Medulla oblongata (tissue), 1 donor: ENCODE measurements at regions not wholly inside any gene's neighbourhood (a gene's known extent, or its start where the extent isn't known, plus 50 kb on each side); places are given as distances from the start of the nearest gene placed in this dataset.
"Not testable (repeated sequence)": the region's sequence is repeated elsewhere in the genome, so short reads cannot be mapped to it uniquely, and the experiment has no call there.

ENCODE experiments used
- DNase-seq: peaks from one replicate; pipeline ENCODE4 v3.0.0-alpha.2; 2015; ENCODE audit errors: extremely low spot score

DNA sequence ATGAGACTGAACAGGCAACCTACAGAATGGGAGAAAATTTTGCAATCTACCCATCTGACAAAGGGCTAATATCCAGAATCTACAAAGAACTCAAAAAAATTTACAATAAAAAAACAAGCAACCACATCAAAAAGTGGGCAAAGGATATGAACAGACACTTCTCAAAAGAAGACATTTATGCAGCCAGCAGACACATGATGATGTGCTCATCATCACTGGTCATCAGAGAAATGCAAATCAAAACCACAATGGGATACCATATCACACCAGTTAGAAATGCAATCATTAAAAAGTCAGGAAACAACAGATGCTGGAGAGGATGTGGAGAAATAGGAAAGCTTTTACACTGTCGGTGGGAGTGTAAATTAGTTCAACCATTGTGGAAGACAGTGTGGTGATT, 51.7 kb upstream of the PAXBP1 start:
- not testable (repeated sequence) for DNase-seq

DNA sequence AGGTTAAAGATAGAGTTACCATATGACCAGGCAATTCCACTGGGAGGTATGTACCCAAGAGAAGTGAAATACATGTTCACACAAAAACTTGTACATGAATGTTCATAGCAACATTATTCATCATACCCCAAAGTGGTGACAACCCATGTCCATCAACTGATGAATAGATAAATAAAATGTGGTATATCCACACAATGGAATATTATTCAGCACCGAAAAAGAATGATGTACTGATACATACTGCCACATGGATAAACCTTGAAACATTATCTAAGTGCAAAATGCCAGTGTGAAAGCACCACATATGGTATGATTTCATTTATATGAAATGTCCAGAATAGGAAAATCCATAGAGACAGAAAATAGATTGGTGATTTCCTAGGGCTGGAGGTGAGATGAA, 53.4 kb upstream of the PAXBP1 start:
- DNase-seq, result no peak

DNA sequence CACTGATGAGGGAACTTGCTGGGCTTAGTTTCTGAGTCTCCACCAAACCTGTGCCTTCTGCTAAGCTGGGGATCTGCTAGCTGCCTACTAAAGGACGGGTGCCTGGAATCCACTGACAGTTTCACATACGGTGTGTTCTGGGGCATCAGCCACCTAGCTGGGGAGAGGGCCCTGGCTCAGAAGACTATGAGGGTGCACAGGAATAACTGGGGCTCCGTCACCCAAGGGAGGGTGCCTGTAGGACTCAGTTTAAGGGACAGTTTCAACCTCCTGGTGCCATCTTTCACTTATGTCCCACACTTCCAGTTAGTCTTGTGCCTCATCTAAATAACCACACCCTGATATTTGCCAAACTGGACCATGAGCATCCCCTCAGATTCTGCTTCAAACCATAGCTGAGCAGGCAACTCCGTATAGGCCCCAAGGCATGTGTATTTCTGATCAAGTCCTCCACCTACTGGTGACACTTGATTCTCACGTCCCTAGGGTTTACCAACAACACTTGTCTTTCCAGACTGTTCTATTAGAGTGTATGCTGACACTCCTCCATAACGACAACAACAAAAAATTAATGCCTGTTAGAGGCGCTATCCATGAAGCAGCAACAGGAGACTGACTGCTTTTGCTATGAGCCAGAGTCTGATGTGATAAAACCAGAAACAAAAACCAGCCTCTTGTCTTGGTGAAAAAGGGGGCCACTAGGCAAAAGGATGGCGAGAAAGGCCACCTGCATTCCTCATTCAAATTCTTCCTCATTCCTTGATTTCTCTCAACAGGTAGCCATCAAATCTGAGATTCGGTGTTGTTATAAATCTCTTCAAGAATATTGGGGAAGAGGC, 55.0 kb upstream of the PAXBP1 start:
- DNase-seq, result peak; percentile 86

DNA sequence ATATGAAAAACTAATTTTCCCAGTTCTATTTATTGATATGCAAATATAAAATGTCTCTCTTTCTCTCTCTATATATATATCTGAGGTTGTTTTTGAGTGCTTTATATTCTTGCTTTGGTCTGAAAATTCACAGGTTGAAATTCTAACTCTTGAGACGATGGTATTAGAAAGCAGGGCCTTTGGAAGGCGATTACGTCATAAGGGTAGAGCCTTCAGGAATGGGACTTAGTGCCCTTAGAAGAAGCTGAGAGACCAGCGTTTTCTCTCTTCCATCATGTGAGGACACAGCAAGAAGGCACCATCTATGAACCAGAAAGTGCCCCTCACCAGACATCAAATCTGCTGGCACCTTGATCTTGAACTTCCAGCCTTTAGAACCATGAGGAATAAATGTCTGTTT, 57.4 kb upstream of the PAXBP1 start:
- DNase-seq, result no peak

DNA sequence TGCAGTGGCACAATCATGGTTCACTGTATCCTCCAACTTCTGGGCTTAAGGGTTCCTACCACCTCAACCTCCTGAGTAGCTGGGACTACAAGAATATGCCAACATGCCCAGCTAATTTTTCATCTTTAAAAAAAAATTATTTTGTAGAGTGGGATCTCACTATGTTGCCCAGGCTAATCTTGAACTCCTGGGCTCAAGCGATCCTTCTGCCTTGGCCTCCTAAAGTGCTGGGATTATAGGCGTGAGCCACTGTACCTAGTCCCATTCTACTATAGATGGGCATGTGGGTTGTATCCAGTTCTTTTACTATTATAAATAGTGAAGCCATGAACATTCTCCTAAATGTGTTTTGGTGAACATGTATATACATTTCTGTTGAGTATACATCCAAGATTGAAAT, 57.9 kb upstream of the PAXBP1 start:
- no peak for DNase-seq

DNA sequence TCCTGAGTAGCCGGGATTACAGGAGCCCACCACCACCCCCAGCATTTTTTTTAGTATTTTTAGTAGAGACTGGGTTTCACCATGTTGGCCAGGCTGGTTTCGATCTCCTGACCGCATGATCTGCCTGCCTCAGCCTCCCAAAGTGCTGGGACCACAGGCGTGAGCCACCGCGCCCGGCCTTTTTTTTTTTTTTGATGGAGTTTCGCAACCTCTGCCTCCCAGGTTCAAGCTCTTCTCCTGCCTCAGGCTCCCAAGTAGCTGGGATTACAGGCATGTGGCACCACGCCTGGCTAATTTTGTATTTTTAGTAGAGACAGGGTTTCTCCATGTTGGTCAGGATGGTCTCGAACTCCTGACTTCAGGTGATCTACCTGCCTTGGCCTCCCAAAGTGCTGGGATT, 60.2 kb upstream of the PAXBP1 start:
- not testable (repeated sequence) for DNase-seq

DNA sequence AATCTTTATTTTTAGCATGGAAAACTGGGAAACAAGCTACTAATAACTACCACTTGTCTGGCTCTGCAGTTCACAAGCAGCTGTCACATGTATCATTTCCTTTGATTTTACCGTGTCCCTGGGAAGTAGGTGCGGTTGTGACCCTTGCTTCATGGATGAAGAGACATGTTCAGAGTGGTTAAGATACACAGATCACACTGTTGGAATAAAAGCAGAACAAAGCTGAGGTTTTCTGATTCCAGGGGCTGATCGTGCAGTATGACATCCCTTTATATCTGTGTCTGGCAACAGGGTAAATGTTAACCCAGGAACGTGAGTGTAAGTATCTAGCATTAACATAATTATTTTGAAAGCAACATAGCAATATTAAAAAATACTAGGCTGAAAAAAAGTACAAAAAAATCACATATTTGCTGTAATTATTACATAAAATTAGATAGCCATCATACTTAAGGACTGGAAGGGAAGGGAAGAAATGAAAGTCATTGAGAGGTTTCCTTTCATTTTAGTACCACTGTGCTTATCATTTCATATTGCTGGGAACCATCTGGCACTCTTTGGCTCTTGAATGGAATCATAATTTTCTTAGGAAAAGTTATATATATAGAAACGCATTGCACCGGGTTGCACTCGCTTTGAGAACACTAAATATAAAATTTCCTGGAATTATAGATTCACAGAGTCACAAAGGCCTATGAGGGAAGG, 62.8 kb upstream of the PAXBP1 start:
- no peak for DNase-seq

DNA sequence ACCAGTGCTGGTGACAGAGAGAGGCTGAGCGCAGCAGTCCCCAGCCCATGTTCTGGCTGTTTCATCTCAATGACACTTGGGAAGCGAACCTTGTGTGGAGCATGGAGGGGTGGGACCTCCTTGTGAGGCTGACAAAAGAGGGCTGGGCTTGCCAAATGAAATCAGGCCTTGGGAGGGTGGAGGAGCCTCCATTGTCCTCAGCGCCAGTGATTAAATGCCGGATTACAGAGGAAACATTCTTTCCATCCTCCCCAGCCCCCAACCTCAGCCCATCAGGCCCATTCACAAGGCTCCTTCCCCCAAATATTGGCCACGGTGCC, 63.3 kb upstream of the PAXBP1 start:
- peak; percentile 16 for DNase-seq

DNA sequence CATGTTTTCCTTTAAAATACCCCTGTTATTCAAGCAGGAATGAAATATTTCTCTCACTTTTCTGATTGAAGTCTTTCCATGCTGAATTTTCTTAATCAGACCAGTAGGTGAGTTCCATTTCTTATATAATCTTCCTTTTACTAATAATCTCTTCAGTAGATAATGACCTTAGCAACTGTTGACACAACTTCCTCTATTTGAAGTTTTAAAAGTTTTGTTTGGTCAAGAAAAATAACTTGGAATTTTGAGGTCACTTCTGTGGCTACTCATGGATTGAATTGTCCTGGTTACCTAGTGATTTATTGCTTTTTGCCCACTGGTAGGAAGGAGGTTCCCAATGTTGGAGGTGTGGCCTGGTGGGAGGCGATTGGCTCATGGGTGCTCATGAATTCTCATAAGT, 70.6 kb upstream of the PAXBP1 start:
- DNase-seq, result no peak

DNA sequence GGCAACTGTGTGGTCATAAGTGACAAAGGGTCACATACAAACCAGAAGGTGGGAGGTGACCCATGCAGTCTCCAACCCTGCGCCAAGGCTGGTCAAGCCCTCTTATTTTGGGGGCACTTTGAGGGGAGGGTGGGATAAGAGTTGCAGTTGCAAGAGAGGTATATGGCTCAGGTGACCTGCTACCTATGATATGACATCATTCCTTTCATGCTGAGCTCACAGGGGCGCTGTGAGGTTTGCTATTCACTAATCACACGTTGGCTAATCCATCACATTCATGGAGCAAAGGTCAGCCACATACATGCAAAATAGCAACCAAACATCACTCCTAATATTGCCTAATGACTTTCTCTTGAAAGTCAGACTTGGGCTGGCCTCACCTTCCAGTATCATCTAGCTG, 72.0 kb upstream of the PAXBP1 start:
- no peak for DNase-seq

DNA sequence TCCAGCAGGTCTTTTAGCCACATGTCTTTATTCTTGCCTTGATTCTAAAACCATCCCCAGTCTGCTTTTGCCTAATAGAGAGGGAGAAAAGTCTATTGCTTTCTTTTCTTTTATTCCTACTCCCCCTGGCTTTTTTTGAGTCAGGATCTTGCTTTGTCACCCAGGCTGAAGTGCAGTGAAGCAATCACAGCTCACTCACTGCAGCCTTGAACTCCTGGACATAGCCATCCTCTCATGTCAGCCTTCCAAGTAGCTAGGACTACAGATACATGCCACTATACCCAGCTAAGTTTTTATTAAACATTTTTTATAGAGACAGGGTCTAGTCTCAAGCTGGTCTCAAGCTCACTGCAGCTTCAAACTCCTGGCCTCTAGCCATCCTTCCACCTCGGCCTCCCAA, 72.5 kb upstream of the PAXBP1 start:
- DNase-seq, result no peak

DNA sequence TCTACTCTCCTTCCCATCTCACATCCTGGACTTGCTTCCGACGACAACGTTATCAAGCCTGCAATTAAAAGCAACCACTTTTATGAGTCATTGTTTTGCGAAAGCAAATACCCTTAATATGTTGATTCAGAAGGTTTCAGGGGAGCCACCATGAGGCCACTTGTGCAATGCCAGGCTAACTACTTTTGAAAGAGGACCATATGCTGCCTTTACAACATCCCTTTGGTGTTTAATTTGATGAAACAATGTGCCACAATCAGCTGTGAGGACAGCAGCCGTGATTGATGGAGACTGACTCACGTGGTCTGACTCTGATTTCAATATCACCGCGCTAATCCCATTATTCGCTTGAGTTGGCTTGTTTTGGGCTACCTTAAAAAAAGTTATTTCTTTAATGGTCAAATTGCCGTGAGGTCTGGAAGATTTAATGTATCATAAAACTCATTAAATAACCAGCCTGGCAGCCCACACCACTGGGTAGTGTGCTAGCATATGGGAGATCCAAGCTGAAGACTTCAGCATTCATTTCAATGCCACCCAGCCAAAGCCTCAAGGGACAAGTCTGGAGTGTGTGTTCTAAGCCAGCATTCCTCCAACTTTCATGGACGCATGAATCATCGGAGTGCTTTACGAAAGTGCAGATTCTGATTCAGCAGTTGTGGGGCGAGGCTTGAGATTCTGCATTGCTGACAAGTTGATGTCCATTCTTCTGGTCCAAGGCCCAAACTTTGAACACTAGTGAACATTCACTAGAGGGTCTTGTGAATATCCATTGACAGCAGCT, 73.3 kb upstream of the PAXBP1 start:
- DNase-seq, result no peak

DNA sequence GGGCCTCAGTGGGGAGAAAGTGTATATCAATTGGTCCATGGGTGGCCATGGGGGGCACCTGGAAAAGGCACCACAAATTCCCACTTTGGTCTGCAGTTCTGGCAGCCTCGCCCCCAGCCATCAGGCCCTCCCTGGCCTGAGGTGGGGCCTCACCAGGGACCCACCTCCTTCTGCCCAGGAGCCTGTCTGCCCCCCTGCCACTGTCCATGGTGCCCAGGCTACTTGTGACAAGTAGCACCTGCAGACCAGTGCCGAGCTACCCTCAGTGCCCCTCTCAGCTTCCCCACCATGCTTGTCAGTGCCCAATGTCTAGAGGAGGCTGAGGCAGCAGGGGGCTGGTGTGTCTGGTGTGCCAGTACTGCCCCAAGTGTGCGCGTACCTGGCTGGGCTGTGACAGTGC, 87.1 kb upstream of the PAXBP1 start:
- no peak for DNase-seq

DNA sequence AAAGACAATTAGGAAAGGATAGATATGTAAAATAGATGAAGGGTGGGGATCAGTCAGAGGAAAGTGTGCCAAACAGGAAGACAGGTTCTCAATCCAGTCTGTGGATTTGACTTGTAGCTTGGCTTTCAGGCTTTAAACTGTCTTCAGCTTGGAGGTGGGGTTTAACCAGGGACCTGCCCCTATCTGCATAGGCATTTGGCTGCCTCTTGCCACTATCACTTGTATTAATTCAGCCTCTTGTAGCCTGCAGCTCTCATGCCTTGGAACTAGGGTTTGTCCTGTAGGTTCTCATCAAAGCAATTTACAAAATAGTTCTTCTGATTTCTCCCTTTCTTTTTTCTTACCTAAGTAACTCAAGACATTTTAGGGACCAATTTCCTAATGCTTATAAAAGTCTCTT, 88.8 kb upstream of the PAXBP1 start:
- no peak for DNase-seq

DNA sequence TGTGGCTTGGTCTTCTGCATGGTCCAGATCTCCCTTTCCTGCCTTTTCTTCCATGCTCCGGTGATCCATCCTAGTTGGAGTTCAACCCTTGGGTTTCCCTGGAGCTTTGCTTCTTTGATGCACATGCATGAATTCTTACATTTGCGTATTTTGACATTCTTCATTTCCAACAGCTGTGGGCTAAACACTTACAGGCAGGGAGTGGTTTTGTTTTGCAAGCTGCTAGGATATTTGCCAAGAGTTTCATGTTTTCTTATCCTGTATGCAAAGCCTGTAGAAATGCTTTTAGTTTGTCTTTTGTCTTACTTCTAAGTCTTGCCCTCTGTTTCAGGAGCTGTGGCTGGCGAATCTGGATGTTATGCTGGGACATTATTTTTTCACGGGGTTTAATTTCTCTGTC, 90.3 kb upstream of the PAXBP1 start:
- no peak for DNase-seq

DNA sequence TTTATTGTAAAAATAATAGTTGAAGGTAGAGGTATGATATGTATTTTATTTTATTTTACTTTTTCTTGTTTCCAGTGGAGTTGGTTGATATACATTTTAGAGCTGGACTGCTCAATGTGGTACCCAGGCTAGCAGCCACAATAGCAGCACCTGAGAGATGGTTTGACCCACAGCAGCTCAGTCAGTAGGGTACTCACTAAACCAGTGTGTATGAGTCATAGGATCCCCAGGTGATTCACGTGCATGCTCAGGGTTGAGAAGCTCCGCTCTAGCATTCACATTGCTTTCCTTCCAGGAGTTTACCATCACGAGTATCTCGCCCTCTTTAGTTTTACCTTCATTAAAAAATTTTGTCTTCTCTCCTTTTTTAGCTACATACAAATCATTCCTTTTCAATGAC, 96.0 kb upstream of the PAXBP1 start:
- DNase-seq, result no peak

DNA sequence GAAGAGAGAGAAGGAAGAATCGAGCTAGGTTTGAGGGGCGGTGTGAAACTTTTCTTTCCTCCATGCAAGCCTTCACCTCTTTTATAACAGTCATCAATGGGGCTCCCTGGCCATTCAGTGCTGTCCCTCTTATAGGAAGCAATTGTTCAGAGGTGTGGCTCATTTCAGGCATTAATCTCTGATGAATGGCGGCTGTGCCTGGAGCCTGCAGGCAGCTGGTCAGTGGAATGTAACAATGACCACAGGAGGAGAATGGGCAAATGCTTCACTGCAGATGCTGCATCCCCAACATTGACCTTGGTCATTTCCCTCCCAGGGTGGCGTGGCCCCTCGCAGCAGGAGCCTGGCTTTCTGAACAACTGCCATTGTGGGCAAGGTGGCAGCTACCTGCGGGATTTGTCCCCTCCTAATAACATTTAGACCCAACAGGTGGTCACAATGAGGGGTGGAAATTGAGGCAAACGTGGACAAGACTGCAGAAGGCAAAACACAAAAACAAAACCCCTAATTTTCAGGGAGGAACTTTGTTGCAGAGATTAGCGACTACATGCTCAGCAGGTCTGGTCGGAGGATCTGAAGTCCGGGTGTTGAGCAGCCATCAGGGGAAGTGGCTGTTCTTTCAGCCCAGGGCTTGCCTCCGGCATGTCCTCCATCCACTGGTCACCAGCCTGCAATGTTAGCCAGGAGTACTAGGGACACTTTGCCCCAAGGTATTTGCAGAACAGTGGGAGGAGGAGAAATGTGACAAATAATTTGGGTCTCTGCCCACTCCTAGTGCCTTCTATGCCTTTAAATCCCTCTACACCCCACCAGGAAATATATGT, 97.3 kb upstream of the PAXBP1 start:
- no peak for DNase-seq

DNA sequence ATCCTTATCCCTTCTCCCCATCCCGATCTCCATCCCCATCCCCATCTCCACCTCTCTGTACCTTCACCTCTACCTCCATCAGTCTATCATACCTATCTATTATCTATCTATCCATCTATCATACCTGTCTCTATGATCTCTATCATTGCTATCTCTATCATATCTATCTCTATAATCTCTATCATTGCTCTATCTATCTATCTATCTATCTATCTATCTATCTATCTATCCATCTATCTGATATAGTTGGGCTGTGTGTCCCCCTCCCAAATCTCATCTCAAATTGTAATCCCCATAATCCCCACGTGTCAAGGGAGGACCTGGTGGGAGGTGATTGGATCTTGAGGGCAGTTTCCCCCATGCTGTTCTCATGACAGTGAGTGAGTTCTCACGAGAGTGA, 97.9 kb upstream of the PAXBP1 start:
- no peak for DNase-seq

DNA sequence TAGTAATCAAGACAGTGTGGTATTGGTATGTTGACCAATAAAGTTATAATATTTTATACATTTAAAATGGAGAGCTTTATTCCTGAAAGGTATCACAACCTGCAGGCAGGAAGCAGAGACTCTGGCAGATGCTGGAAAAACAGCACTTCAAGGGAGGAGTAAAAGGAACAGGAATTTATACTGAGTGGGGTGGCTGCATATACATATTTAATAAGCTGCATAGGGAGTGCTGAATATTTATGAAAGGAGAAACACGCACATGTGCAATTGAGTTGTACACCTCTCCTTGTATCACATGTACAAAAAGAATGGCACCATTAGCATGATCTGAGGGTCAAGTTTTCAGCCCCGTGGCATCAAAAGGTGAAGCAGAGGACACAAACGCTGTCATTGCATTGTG, 104.9 kb upstream of the PAXBP1 start:
- DNase-seq, result no peak

DNA sequence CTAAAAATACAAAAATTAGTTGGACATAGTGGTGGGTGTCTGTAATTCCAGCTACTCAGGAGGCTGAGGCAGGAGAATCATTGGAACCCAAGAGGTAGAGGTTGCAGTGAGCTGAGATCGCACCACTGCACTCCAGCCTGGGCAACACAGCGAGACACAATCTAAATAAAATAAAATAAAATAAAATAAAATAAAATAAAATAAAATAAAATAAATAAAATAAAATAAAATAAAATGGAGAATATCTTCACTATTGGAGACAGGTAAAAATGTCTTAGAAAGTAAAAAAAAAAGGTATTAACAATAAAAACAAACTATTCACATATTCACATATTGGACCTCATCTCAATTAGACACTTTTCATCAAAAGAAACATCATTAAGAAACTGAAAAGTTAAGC, 106.3 kb upstream of the PAXBP1 start:
- not testable (repeated sequence) for DNase-seq

DNA sequence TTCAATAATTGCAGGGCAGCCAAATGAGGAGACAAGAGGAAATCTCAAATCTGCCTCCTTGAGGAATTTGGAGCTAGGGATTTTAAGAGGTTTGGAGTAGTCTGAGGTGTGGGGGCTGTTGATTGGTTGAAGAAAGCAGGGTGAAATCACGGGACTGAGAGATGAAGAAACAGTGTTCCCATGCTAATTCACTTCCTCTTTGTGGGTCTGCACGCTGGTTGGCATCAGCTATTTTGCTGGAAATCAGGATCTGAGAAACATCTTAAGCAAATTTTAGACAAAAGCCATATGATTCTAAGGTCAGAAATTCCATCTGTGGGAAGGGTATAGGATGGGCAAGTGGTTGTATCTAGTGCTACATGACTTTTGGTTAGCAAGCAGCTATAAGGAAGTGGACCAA, 107.1 kb upstream of the PAXBP1 start:
- DNase-seq, result peak; percentile 43

DNA sequence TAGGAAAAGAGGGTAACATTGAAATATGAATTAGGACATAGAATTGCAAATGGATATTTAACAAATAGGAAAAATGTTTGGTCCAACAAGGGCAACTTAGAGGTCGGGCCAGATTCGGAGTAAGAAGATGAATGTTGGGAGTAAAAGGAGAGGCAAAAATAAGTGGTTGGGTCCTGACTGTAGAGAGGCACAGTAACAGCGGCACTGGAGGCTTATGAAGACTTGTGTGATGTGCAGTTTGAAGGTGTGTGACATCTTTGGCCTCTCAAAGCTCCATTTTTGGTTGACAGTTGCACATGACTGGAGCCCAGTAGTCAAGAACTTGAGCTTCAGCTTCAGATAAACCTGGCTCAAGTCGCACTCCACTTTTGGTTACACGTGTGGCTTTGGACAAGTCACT, 109.9 kb upstream of the PAXBP1 start:
- no peak for DNase-seq
